ENCODE measurements at regions not wholly inside any gene's neighbourhood (a gene's known extent, or its start where the extent isn't known, plus 50 kb on each side); places are given as distances from the start of the nearest gene placed in this dataset.

- TF ChIP-seq CTCF (IDR thresholded peaks at IDR 0.05) = no peak
- no peak overlapping the region for H3K4me3 ChIP-seq (ENCODE audit: low read depth in 1 of 2, low read length in 1 of 2)
- no peaks in the 10 kb centered on the region for H3K36me3 ChIP-seq
Measured at GRCh38 chr20:52529826-52530225, 338.2 kb upstream of the ZFP64 start.

GRCh38 chr20:52524861-52525260, 333.3 kb upstream of the ZFP64 start:
- TF ChIP-seq CTCF (IDR thresholded peaks at IDR 0.05) = no peak

More at GRCh38 chr20:52529826-52530225, 338.2 kb upstream of the ZFP64 start:
- Histone ChIP-seq H3K27ac (no peak overlapping the region), H3K9me3 (no peaks in the 10 kb centered on the region), H3K27me3 (no peaks in the 10 kb centered on the region), H3K4me1 (ENCODE audit: control insufficient read depth in 1 of 2, insufficient read depth in 1 of 2, low read depth in 1 of 2, low read length in 1 of 2) (no peaks in the 10 kb centered on the region)

GRCh38 chr20:52518735-52519134, 327.2 kb upstream of the ZFP64 start:
- no peak for TF ChIP-seq CTCF (IDR thresholded peaks at IDR 0.05)
- Histone ChIP-seq H3K27me3 (no peaks in the 10 kb centered on the region), H3K4me1 (ENCODE audit: control insufficient read depth in 1 of 2, insufficient read depth in 1 of 2, low read depth in 1 of 2, low read length in 1 of 2) (no peaks in the 10 kb centered on the region), H3K36me3 (no peaks in the 10 kb centered on the region), H3K9me3 (no peaks in the 10 kb centered on the region), H3K4me3 (ENCODE audit: low read depth in 1 of 2, low read length in 1 of 2) (no peak overlapping the region), H3K27ac (no peak overlapping the region)

More at GRCh38 chr20:52524861-52525260, 333.3 kb upstream of the ZFP64 start:
- Histone ChIP-seq H3K36me3 (no peaks in the 10 kb centered on the region), H3K4me1 (ENCODE audit: control insufficient read depth in 1 of 2, insufficient read depth in 1 of 2, low read depth in 1 of 2, low read length in 1 of 2) (no peaks in the 10 kb centered on the region), H3K4me3 (ENCODE audit: low read depth in 1 of 2, low read length in 1 of 2) (no peak overlapping the region), H3K9me3 (no peaks in the 10 kb centered on the region), H3K27me3 (no peaks in the 10 kb centered on the region), H3K27ac (no peak overlapping the region)

GRCh38 chr20:52515877-52516276, 324.3 kb upstream of the ZFP64 start:
- H3K27ac ChIP-seq = no peak overlapping the region
- no peaks in the 10 kb centered on the region for H3K4me1 ChIP-seq (ENCODE audit: control insufficient read depth in 1 of 2, insufficient read depth in 1 of 2, low read depth in 1 of 2, low read length in 1 of 2)
- no peaks in the 10 kb centered on the region for H3K9me3 ChIP-seq
- TF ChIP-seq CTCF (IDR thresholded peaks at IDR 0.05) = no peak
- no peaks in the 10 kb centered on the region for H3K36me3 ChIP-seq
- no peaks in the 10 kb centered on the region for H3K27me3 ChIP-seq
- H3K4me3 ChIP-seq (ENCODE audit: low read depth in 1 of 2, low read length in 1 of 2) = no peak overlapping the region

- TF ChIP-seq CTCF (IDR thresholded peaks at IDR 0.05) = no peak
- peaks cover 7% of the 10 kb centered on the region for H3K27me3 ChIP-seq
- H3K36me3 ChIP-seq = no peaks in the 10 kb centered on the region
- H3K4me1 ChIP-seq (ENCODE audit: control insufficient read depth in 1 of 2, insufficient read depth in 1 of 2, low read depth in 1 of 2, low read length in 1 of 2) = no peaks in the 10 kb centered on the region
- H3K4me3 ChIP-seq (ENCODE audit: low read depth in 1 of 2, low read length in 1 of 2) = no peak overlapping the region
- H3K27ac ChIP-seq = no peak overlapping the region
- H3K9me3 ChIP-seq = no peaks in the 10 kb centered on the region
Measured at GRCh38 chr20:52500157-52500556, 308.6 kb upstream of the ZFP64 start.

GRCh38 chr20:52497731-52498130, 306.2 kb upstream of the ZFP64 start:
- Histone ChIP-seq H3K9me3 (no peaks in the 10 kb centered on the region), H3K4me1 (ENCODE audit: control insufficient read depth in 1 of 2, insufficient read depth in 1 of 2, low read depth in 1 of 2, low read length in 1 of 2) (no peaks in the 10 kb centered on the region), H3K27me3 (peaks cover 31% of the 10 kb centered on the region), H3K27ac (no peak overlapping the region), H3K4me3 (ENCODE audit: low read depth in 1 of 2, low read length in 1 of 2) (no peak overlapping the region), H3K36me3 (no peaks in the 10 kb centered on the region)
- TF ChIP-seq CTCF (IDR thresholded peaks at IDR 0.05) = no peak
